CD4-positive, alpha-beta T cell treated with Interleukin-4 for 1 hour (primary cell): ENCODE measurements at regions not wholly inside any gene's neighbourhood (a gene's known extent, or its start where the extent isn't known, plus 50 kb on each side); places are given as distances from the start of the nearest gene placed in this dataset.

Source experiments
- DNase-seq, 2 donors: peaks; one replicate each; pipeline ENCODE4 v3.0.0-alpha.2; 2020 to 2022

GRCh38 chr10:108817584-108817983 is 1105.7 kb downstream of the XPNPEP1 start:
- DNase-seq: no peak

DNA sequence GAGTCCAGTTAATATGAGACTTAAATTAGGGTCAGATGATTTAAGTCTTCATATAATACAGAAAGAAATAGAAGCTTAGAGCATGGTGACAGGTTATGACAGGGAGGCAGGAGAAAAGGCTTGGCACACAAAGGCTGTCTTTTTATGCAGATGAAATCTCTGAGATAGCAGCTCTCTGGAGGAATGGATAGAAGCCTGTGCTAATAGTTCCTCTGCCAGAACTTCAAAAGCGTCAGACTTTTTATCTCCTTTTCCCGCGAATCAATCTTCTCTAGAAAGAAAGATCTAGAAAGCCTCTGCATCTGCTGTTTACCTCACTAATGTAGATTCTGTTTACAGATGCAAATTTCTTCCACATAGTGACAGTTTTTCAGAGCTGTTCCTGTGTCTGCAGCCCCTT is 1106.2 kb downstream of the XPNPEP1 start:
- DNase-seq: no peak

- DNase-seq: no peak
These were observed 1110.4 kb downstream of the XPNPEP1 start for GRCh38 chr10:108812906-108813305.

- no peak for DNase-seq
These were observed 1111.0 kb downstream of the XPNPEP1 start for GRCh38 chr10:108812296-108812695.

GRCh38 chr10:108808228-108808627 is 1115.1 kb downstream of the XPNPEP1 start:
- no peak for DNase-seq

- no peak for DNase-seq
These were observed 1121.4 kb downstream of the XPNPEP1 start for GRCh38 chr10:108801775-108802517.

DNA sequence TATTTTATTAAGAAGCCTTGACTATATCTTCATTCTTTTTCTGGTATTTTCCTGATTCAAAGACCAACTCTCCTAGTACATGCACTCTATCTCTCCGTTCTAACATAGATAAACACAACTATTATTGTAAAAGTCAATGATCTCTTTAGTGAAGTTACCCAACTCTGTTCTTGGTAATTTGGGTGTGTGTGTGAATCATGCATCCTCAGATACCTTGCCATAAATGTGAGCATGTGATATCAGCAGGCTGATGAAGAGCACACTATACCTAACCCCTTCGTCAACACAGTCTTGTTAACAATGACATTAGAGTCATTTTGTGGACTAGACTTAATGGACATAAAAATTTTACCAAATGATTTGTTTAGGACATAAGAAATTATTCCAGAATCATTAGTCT is 1122.1 kb downstream of the XPNPEP1 start:
- no peak for DNase-seq

- no peak for DNase-seq
These were observed 1125.7 kb downstream of the XPNPEP1 start for GRCh38 chr10:108797573-108797972.

GRCh38 chr10:108791794-108792474 is 1131.4 kb downstream of the XPNPEP1 start:
- DNase-seq: no peak

DNA sequence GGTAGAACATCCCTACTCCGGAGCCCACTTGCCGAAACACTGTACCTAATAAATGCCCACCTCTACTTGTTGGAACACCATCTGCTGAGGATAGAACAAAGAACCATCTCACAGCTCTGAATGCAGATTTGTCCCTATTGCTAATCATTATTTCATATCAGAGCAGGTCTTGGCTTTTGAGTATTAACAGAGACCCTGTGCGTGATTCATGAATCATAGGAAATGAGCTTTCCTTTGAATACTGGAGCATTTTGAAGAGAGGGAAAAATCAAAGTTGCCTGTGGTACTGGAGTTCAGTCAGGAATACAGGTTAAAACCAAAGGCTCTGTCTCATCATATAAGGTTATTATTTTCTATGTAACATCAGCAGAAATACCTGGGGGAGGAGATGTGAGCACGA is 1132.3 kb downstream of the XPNPEP1 start:
- DNase-seq: no peak

DNA sequence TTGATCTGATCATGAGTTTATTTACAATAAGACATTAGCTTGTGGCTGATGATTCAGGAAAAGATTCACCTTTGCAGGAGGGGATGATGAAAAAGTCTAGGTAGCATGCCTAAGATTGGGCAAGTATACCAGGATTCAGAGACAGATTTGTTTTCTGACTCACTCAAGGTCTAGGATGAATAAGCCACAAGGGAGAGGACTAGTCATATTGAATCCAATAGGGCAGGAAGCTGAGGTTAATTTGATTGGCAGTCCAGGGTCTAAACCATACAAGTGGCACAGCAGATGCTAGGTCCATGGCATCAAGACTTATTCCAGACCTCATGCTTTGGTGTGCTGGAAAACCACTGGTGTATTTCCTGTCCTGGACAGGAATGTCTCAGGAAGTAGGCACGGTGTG is 1133.4 kb downstream of the XPNPEP1 start:
- DNase-seq: no peak

DNA sequence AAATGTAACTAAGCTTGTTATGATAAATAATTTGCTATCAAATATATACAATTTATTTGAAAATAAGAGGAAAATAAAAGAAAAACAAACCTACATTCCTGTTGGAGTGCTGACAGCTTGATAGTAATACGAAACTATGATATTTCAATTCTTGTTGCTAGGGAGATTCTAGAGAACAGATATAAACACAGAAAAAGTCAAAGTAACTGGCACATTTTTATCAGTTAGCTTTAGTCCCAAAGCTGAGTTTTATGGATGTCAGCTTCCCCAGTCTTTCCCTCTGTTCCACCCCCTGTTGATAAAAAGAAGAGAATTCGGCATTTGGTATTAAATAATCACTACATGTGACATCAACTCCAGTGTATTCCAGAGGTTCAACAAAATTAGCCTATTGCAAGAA is 1134.0 kb downstream of the XPNPEP1 start:
- no peak for DNase-seq

- DNase-seq: no peak
These were observed 1134.4 kb downstream of the XPNPEP1 start for GRCh38 chr10:108788891-108789290.

DNA sequence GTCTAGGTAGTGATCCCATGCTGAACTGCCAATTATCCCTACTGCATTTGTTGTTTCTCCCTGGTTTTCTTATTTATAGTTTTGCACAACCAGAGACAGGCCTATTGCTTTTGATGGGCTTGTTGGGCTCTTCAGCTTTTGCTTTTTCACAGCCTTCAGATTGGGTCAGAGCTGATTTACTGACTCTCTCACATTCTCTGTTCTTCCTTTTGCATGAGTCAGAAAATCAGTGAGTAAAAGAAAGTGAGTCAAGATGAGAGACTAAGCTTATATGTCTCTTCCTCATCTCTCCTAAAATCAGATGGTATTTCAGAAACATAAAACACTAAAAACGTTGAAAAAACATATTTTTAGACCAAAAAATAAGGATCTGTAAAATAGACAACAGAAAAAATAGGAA is 1135.4 kb downstream of the XPNPEP1 start:
- no peak for DNase-seq

DNA sequence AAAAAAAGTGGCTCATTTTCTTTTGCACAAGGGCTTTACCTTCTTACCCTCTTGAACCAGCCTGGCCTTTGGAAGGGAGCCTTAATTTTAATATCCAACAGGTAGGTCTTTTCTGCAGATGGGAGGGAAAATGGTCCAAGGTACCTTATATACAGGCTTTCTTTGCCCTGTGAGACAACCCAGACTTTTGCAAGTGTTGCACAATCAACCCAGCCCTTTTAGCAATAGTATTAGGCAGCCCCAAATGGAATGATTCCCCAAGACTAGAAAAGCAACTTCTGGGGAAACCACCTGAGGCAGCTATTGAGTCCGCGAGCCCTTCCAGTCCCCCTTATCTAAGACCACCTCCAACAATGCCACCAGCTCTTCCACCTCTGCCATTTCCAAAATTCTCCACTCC is 1138.3 kb downstream of the XPNPEP1 start:
- no peak for DNase-seq

DNA sequence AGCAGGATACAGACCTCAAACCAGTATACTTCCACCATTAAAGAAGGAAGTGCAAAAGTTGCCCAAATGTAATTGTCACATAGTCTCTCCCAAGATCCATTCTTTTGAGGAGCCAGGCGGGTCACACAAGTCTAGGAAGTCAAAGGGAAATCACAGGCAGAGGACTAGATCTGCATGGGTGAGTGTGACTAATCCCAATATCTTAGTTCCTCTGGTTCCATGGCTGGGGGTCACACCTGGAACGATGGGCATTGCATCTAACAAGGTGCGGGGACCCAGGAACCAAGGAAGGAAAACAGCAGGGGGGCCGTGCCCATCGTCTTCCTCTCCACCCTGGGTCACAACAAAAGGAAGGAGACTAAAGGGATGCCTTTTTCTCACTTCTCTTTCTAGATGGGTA is 1138.8 kb downstream of the XPNPEP1 start:
- no peak for DNase-seq

DNA sequence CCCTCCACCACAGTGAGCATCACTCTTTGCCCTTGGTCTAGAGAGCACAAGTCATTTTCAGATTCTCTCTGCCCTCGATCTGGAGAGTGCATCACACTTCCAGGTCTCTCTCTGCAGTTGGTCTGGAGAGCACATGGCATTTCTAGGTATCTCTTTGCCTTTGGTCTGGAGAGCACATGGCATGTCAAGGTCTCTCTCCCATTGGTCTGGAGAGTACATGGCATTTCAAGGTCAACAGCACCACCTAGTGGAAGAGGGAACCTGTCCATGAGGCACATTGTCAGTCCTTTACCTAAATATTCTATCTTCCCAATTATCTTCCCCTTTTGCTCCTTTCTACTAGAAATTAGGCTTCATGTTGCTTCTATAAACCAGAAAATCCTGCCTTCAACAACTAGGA is 1139.4 kb downstream of the XPNPEP1 start:
- no peak for DNase-seq

DNA sequence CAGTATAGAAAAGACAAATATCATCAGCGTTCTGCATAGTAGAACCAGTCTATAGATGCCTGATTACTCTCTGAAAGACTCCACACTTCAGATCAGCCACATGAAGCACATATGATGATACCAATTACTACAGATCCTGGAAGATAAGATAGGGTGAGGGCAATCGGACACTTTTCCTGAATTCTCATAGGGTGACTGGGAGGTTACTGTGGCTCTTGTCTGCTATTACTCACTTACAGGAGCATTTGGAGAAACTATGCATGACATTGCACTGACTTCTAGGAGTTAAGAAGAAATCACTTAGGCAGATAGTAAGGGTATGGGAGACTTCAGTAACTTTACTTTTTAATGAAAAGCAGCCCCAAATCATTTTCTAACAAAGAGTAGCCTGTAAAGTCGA is 1140.9 kb downstream of the XPNPEP1 start:
- DNase-seq: no peak

DNA sequence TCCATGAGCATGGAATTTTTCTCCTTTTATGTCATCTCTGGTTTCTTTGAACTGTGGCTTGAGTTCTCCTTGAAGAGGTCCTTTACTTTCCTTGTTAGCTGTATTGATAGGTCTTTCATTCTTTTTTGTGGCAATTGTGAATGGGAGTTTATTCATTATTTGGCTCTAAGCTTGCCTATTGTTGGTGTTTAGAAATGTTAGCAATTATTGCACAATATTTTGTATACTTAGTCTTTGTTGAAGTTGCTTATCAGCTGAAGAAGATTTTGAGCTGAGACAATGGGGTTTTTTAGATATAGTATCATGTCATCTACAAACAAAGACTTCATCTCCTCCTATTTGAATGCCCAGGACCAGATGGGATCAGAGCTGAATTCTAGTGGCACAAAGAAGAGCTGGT is 1143.8 kb downstream of the XPNPEP1 start:
- DNase-seq: no peak

DNA sequence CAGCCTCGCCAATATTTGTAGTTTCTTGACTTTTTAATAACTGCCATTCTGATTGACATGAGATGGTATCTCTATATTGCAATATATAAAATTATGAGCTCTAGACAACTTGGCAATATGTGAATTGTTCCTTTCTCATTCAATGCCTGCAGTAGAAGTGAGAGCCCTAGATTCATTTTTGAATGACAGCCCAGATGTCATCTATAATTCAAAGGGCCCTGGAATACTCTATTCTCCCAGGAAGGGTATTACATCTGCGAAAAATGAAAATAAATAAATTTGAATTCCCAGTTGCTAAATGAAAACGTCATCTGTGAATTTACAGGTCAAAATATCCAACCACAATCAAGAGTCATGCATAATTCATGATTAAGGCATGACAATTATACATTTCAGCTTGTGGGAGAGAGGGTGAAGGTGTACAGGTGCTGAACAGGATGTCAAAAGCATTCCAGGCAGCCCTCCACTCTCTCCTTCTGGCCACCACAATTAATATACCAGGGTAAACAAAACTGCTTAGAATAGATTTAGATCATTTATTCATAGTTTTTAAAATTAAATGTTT is 1147.3 kb downstream of the XPNPEP1 start:
- no peak for DNase-seq

GRCh38 chr10:108771106-108771505 is 1152.2 kb downstream of the XPNPEP1 start:
- DNase-seq: no peak

DNA sequence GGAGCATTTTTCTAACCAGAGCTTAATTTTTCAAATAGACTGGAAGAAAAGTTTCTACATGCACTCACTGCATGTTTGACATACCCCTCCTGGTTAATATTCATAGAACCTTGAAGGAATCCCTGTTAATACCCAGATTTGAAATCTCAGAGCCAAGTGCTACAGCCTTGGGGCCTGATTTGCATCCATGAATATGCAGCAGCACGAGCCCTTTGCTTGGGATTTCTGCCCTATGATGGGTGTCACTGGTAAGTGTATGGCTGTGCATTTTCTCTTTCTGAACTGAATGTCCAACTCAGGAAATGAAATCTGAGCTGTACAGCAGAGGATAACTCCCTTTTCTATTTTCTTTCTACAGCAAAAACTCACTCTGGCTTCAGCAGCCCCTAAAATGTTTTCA is 1157.5 kb downstream of the XPNPEP1 start:
- DNase-seq: no peak

- no peak for DNase-seq
These were observed 1165.4 kb downstream of the XPNPEP1 start for GRCh38 chr10:108757946-108758345.

GRCh38 chr10:108755646-108756045 is 1167.7 kb downstream of the XPNPEP1 start:
- no peak for DNase-seq
